ENCODE measurements at regions not wholly inside any gene's neighbourhood (a gene's known extent, or its start where the extent isn't known, plus 50 kb on each side); places are given as distances from the start of the nearest gene placed in this dataset.
A peak's percentile ranks its signal among the peaks of the same experiment; 100 is the strongest.
"Not testable (repeated sequence)": the region's sequence is repeated elsewhere in the genome, so short reads cannot be mapped to it uniquely, and the experiment has no call there.

DNA sequence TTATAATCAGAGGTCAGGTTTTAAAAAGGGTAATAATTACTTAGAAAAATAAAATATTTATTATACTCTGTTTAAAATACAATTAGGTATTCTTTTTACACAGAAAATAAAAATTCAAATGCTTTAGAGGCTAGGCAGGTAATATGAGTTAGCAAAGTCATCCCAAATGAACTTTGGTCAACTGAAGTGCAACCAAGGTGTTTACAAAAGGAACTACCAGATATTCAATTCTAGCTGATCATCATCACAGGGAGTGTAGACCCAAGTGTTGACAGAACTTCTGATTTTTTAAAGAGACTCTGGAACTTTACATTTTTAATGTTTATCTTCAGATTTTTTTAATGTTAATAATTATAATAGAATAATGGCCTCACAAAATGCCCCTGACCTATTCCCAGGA, 59.3 kb upstream of the COL5A2 start:
- no peaks in the 10 kb centered on the region for H3K27me3 Mint-ChIP-seq (ENCODE audit: low read depth)
- TF ChIP-seq, protein P1, sequence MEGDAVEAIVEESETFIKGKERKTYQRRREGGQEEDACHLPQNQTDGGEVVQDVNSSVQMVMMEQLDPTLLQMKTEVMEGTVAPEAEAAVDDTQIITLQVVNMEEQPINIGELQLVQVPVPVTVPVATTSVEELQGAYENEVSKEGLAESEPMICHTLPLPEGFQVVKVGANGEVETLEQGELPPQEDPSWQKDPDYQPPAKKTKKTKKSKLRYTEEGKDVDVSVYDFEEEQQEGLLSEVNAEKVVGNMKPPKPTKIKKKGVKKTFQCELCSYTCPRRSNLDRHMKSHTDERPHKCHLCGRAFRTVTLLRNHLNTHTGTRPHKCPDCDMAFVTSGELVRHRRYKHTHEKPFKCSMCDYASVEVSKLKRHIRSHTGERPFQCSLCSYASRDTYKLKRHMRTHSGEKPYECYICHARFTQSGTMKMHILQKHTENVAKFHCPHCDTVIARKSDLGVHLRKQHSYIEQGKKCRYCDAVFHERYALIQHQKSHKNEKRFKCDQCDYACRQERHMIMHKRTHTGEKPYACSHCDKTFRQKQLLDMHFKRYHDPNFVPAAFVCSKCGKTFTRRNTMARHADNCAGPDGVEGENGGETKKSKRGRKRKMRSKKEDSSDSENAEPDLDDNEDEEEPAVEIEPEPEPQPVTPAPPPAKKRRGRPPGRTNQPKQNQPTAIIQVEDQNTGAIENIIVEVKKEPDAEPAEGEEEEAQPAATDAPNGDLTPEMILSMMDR (IDR thresholded peaks at IDR 0.05), result no peak
- peaks cover 10% of the 10 kb centered on the region for H3K9me3 Mint-ChIP-seq (ENCODE audit: low read depth)
- H3K4me1 Mint-ChIP-seq (ENCODE audit: low read depth), result peaks cover 12% of the 10 kb centered on the region
- H3K27ac Mint-ChIP-seq (ENCODE audit: unreplicated experiment), result no peak overlapping the region
- H3K4me3 Mint-ChIP-seq (ENCODE audit: unreplicated experiment), result no peak overlapping the region
- no peak for DNase-seq (ENCODE audit: low spot score)
- H3K36me3 Mint-ChIP-seq (ENCODE audit: low read depth), result peaks cover 2% of the 10 kb centered on the region

DNA sequence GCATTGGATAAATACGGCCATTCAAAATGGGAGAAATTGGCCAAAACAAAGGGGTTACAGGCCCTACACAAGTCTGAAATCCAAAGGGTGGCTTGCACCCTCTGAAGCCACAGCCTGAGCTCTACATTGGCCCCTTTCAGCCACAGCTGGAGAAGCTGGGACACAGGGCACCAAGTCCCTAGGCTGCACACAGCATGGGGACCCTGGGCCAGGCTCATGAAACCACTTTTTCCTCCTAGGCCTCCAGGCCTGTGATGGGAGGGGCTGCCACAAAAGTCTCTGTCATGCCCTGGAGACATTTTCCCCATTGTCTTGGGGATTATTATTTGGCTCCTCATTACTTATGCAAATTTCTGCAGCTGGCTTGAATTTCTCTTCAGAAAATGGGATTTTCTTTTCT, 64.3 kb upstream of the COL5A2 start:
- not testable (repeated sequence) for H3K4me3 Mint-ChIP-seq (ENCODE audit: unreplicated experiment); H3K27ac Mint-ChIP-seq (ENCODE audit: unreplicated experiment); H3K36me3 Mint-ChIP-seq (ENCODE audit: low read depth); H3K27me3 Mint-ChIP-seq (ENCODE audit: low read depth); DNase-seq (ENCODE audit: low spot score)
- H3K9me3 Mint-ChIP-seq (ENCODE audit: low read depth), result peaks cover 16% of the 10 kb centered on the region
- H3K4me1 Mint-ChIP-seq (ENCODE audit: low read depth), result peaks cover 20% of the 10 kb centered on the region

DNA sequence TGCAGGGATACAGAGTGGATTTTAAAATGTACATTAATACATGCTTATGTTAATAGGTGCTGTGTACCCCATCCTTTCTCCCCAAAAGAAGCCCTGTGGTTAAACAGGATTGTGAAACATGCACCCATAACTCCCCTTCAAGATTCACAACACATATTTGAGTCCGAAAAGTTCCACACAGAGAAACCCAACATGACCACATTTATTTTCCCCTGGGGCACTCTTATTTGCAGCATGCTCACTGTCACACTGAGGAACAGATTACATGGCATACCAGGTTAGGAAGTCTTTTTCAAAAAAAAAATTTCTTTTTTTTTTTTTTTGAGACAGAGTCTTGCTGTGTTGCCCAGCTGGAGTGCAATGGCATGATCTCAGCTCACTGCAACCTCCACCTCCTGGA, 67.7 kb upstream of the COL5A2 start:
- DNase-seq (ENCODE audit: low spot score), result no peak
- Mint-ChIP-seq H3K36me3 (ENCODE audit: low read depth) (peaks cover 8% of the 10 kb centered on the region), H3K27me3 (ENCODE audit: low read depth) (no peaks in the 10 kb centered on the region), H3K4me1 (ENCODE audit: low read depth) (peaks cover 35% of the 10 kb centered on the region), H3K4me3 (ENCODE audit: unreplicated experiment) (no peak overlapping the region), H3K9me3 (ENCODE audit: low read depth) (peaks cover 16% of the 10 kb centered on the region), H3K27ac (ENCODE audit: unreplicated experiment) (no peak overlapping the region)
- TF ChIP-seq, protein P1 (IDR thresholded peaks at IDR 0.05), result no peak

DNA sequence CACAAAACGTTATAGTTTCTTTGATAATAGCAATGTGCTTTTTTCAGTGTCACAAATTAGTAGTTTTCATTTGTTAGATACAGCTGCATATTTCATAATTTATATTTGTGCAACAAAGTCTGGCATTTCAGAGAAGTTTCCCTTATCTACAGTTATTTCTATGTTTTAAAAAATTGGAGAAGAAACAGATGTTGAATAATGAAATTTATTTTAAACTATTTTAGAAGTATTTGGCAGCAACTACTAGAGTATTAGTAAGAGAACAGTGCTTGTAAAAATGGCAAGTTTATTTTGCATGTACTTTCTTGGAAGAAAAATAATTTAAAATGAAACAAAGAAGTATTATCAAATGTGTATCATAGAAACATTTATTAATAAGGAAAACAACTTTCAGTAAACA, 68.6 kb upstream of the COL5A2 start:
- TF ChIP-seq, protein P1 (IDR thresholded peaks at IDR 0.05), result no peak
- Mint-ChIP-seq H3K4me3 (ENCODE audit: unreplicated experiment) (no peak overlapping the region), H3K27me3 (ENCODE audit: low read depth) (no peaks in the 10 kb centered on the region), H3K9me3 (ENCODE audit: low read depth) (peaks cover 12% of the 10 kb centered on the region), H3K36me3 (ENCODE audit: low read depth) (peaks cover 8% of the 10 kb centered on the region), H3K27ac (ENCODE audit: unreplicated experiment) (peak overlapping the region; percentile 32), H3K4me1 (ENCODE audit: low read depth) (peaks cover 41% of the 10 kb centered on the region)
- DNase-seq (ENCODE audit: low spot score), result no peak

DNA sequence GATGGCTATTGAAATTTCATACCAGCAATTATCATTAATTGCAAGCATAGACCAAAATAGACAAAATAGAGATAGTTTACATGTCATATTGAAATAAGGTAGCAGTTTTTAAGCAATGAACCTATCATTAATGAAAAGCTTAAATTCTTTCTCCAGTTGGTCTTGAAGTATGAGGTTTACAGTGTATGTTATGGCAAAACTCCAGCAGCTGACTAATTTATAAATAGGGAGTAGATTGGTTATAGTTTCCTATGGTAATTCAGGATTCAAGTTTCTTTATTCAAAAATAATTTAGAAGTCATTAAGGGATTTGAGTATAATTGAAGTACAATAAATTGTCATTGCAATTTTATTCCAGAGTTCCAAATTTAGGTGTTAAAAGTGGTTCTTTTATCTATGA, 69.6 kb upstream of the COL5A2 start:
- H3K9me3 Mint-ChIP-seq (ENCODE audit: low read depth), result peaks cover 8% of the 10 kb centered on the region
- no peak overlapping the region for H3K4me3 Mint-ChIP-seq (ENCODE audit: unreplicated experiment)
- no peaks in the 10 kb centered on the region for H3K27me3 Mint-ChIP-seq (ENCODE audit: low read depth)
- TF ChIP-seq, protein P1 (IDR thresholded peaks at IDR 0.05), result no peak
- H3K4me1 Mint-ChIP-seq (ENCODE audit: low read depth), result peaks cover 51% of the 10 kb centered on the region
- H3K36me3 Mint-ChIP-seq (ENCODE audit: low read depth), result peaks cover 6% of the 10 kb centered on the region
- H3K27ac Mint-ChIP-seq (ENCODE audit: unreplicated experiment), result no peak overlapping the region
- DNase-seq (ENCODE audit: low spot score), result no peak

DNA sequence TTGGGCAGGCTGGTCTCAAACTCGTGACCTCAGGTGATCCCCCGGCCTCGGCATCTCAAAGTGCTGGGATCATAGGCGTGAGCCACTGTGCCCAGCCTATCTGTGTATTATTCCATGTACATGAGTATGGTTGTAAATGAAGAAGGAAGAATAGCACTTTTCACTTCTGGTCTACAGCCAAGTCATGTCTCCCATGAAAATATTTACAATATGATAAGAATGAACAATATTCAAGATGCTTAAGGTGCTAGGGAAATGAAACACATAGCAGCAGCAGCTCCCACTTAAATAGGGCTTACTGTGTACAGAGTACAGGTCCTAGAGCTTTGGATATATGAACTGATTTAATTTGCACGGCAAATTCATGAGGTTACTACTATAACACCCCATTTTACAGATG, 70.3 kb upstream of the COL5A2 start:
- Mint-ChIP-seq H3K9me3 (ENCODE audit: low read depth) (peaks cover under 1% of the 10 kb centered on the region), H3K36me3 (ENCODE audit: low read depth) (no peaks in the 10 kb centered on the region), H3K4me3 (ENCODE audit: unreplicated experiment) (no peak overlapping the region), H3K4me1 (ENCODE audit: low read depth) (peaks cover 58% of the 10 kb centered on the region), H3K27ac (ENCODE audit: unreplicated experiment) (peak overlapping the region; percentile 27), H3K27me3 (ENCODE audit: low read depth) (no peaks in the 10 kb centered on the region)
- TF ChIP-seq, protein P1 (IDR thresholded peaks at IDR 0.05), result no peak
- no peak for DNase-seq (ENCODE audit: low spot score)

Measured in chondrocyte (in vitro differentiated cells).